IPS DF 6.9 (cell line): ENCODE measurements at regions not wholly inside any gene's neighbourhood (a gene's known extent, or its start where the extent isn't known, plus 50 kb on each side); places are given as distances from the start of the nearest gene placed in this dataset.

Source experiments
- DNase-seq: peaks from one replicate; pipeline ENCODE4 v3.0.0-alpha.2; 2013; ENCODE audit warnings: low read depth, low spot score
- H3K27ac ChIP-seq: one replicate; pipeline ENCODE4 v1.5.1; 2013; ENCODE audit warnings: low read length, control low read depth
- H3K27me3 ChIP-seq: 2 replicates; pipeline ENCODE4 v1.6.1; 2013; ENCODE audit warnings: mild to moderate bottlenecking, low read length; ENCODE audit not compliant: control insufficient read depth, insufficient read depth
- H3K36me3 ChIP-seq: 2 replicates; pipeline ENCODE4 v1.6.1; 2013; ENCODE audit warnings: low read length; ENCODE audit not compliant: control insufficient read depth, insufficient read depth
- H3K4me1 ChIP-seq: 2 replicates; pipeline ENCODE4 v1.6.1; 2013; ENCODE audit warnings: low read length; ENCODE audit not compliant: control insufficient read depth, insufficient read depth
- H3K4me3 ChIP-seq: 2 replicates; pipeline ENCODE4 v1.5.1; 2013; ENCODE audit warnings: mild to moderate bottlenecking, low read length
- H3K9me3 ChIP-seq: 2 replicates; pipeline ENCODE4 v1.6.1; 2013; ENCODE audit warnings: low read length, inconsistent platforms; ENCODE audit not compliant: control insufficient read depth, insufficient read depth
- WGBS: extraction: QIAGEN DNeasy Blood & Tissue Kit; methylation state at CpG from one replicate; pipeline ENCODE4 v1.1.7; 2013; ENCODE audit warnings: mixed read lengths, missing lambda C conversion rate; ENCODE audit not compliant: insufficient read length, insufficient coverage; 5-methylcytosine and 5-hydroxymethylcytosine counted together

GRCh38 chr2:174669336-174669735 lies 71.7 kb upstream of the WIPF1 start:
- H3K9me3 ChIP-seq, result no peaks in the 10 kb centered on the region
- H3K27me3 ChIP-seq, result no peaks in the 10 kb centered on the region
- H3K4me3 ChIP-seq, result no peak overlapping the region
- H3K36me3 ChIP-seq, result no peaks in the 10 kb centered on the region
- DNase-seq, result no peak
- no CpG with 5 or more reads among the region's 5 CpGs for WGBS
- no peak overlapping the region for H3K27ac ChIP-seq
- H3K4me1 ChIP-seq, result no peaks in the 10 kb centered on the region

- no peak for DNase-seq
- no peak overlapping the region for H3K27ac ChIP-seq
Observed at GRCh38 chr2:174668075-174668474, 70.5 kb upstream of the WIPF1 start.

GRCh38 chr2:174667250-174667860 lies 69.8 kb upstream of the WIPF1 start:
- DNase-seq, result no peak
- Histone ChIP-seq H3K27ac (no peak overlapping the region), H3K4me1 (0 out of 2 replicates have a peak, but pooled peaks cover 2% of the 10 kb centered on the region)

More at GRCh38 chr2:174668075-174668474, 70.5 kb upstream of the WIPF1 start:
- no peaks in the 10 kb centered on the region for H3K27me3 ChIP-seq
- H3K36me3 ChIP-seq, result no peaks in the 10 kb centered on the region
- no peak overlapping the region for H3K4me3 ChIP-seq
- no CpG with 5 or more reads among the region's 7 CpGs for WGBS
- H3K9me3 ChIP-seq, result no peaks in the 10 kb centered on the region
- no peaks in the 10 kb centered on the region for H3K4me1 ChIP-seq

GRCh38 chr2:174666845-174667244 lies 69.2 kb upstream of the WIPF1 start:
- no peak for DNase-seq
- Histone ChIP-seq H3K9me3 (no peaks in the 10 kb centered on the region), H3K4me3 (no peak overlapping the region), H3K36me3 (no peaks in the 10 kb centered on the region), H3K27me3 (no peaks in the 10 kb centered on the region), H3K4me1 (0 out of 2 replicates have a peak, but pooled peaks cover 2% of the 10 kb centered on the region), H3K27ac (no peak overlapping the region)
- WGBS, result no CpG with 5 or more reads among the region's 5 CpGs

More at GRCh38 chr2:174667250-174667860, 69.8 kb upstream of the WIPF1 start:
- no peak overlapping the region for H3K4me3 ChIP-seq
- H3K27me3 ChIP-seq, result no peaks in the 10 kb centered on the region
- no peaks in the 10 kb centered on the region for H3K36me3 ChIP-seq
- no CpG with 5 or more reads among the region's 6 CpGs for WGBS
- H3K9me3 ChIP-seq, result no peaks in the 10 kb centered on the region

- 0 out of 2 replicates have a peak, but pooled peaks cover 2% of the 10 kb centered on the region for H3K4me1 ChIP-seq
- no peaks in the 10 kb centered on the region for H3K27me3 ChIP-seq
- H3K27ac ChIP-seq, result no peak overlapping the region
- no peaks in the 10 kb centered on the region for H3K36me3 ChIP-seq
- DNase-seq, result no peak
- H3K9me3 ChIP-seq, result no peaks in the 10 kb centered on the region
- H3K4me3 ChIP-seq, result no peak overlapping the region
Observed at GRCh38 chr2:174666312-174666711, 68.7 kb upstream of the WIPF1 start.

- Histone ChIP-seq H3K4me1 (0 out of 2 replicates have a peak, but pooled peaks cover 2% of the 10 kb centered on the region), H3K27ac (no peak overlapping the region), H3K9me3 (no peaks in the 10 kb centered on the region), H3K4me3 (no peak overlapping the region), H3K36me3 (no peaks in the 10 kb centered on the region), H3K27me3 (no peaks in the 10 kb centered on the region)
- DNase-seq, result no peak
- WGBS, result no CpG with 5 or more reads among the region's 7 CpGs
Observed at GRCh38 chr2:174664084-174664759, 66.6 kb upstream of the WIPF1 start.

GRCh38 chr2:174663550-174663949 lies 65.9 kb upstream of the WIPF1 start:
- no CpG with 5 or more reads among the region's 7 CpGs for WGBS
- no peak overlapping the region for H3K4me3 ChIP-seq
- H3K27ac ChIP-seq, result no peak overlapping the region
- no peaks in the 10 kb centered on the region for H3K27me3 ChIP-seq
- H3K36me3 ChIP-seq, result no peaks in the 10 kb centered on the region
- no peak for DNase-seq
- H3K4me1 ChIP-seq, result 0 out of 2 replicates have a peak, but pooled peaks cover 2% of the 10 kb centered on the region
- no peaks in the 10 kb centered on the region for H3K9me3 ChIP-seq

GRCh38 chr2:174662859-174663258 lies 65.3 kb upstream of the WIPF1 start:
- no CpG with 5 or more reads among the region's 3 CpGs for WGBS
- Histone ChIP-seq H3K27me3 (no peaks in the 10 kb centered on the region), H3K36me3 (no peaks in the 10 kb centered on the region), H3K4me3 (no peak overlapping the region), H3K9me3 (no peaks in the 10 kb centered on the region), H3K27ac (no peak overlapping the region), H3K4me1 (0 out of 2 replicates have a peak, but pooled peaks cover 2% of the 10 kb centered on the region)
- DNase-seq, result no peak

GRCh38 chr2:174662459-174662858 lies 64.9 kb upstream of the WIPF1 start:
- WGBS, result no CpG with 5 or more reads among the region's 3 CpGs
- Histone ChIP-seq H3K9me3 (no peaks in the 10 kb centered on the region), H3K27ac (no peak overlapping the region), H3K4me3 (no peak overlapping the region), H3K27me3 (no peaks in the 10 kb centered on the region), H3K36me3 (no peaks in the 10 kb centered on the region), H3K4me1 (0 out of 2 replicates have a peak, but pooled peaks cover 2% of the 10 kb centered on the region)
- no peak for DNase-seq

GRCh38 chr2:174660984-174661675 lies 63.5 kb upstream of the WIPF1 start:
- H3K27me3 ChIP-seq, result no peaks in the 10 kb centered on the region
- H3K4me3 ChIP-seq, result no peak overlapping the region
- H3K4me1 ChIP-seq, result 0 out of 2 replicates have a peak, but pooled peaks cover 2% of the 10 kb centered on the region
- H3K9me3 ChIP-seq, result no peaks in the 10 kb centered on the region
- no peaks in the 10 kb centered on the region for H3K36me3 ChIP-seq
- no peak for DNase-seq
- no CpG with 5 or more reads among the region's 9 CpGs for WGBS
- no peak overlapping the region for H3K27ac ChIP-seq
